Trophoblast cell (in vitro differentiated cells and primary cell): ENCODE measurements at regions not wholly inside any gene's neighbourhood (a gene's known extent, or its start where the extent isn't known, plus 50 kb on each side); places are given as distances from the start of the nearest gene placed in this dataset.

Experiments used
- DNase-seq, 2 donors: peaks; one replicate each; pipeline ENCODE4 v3.0.0-alpha.2; 2016
- H2AFZ ChIP-seq: 2 replicates; pipeline ENCODE4 v1.6.1; 2013; ENCODE audit warnings: low read length, moderate library complexity, mild to moderate bottlenecking; ENCODE audit not compliant: insufficient read depth, poor library complexity
- H2AK5ac ChIP-seq: 2 replicates; pipeline ENCODE4 v1.6.1; 2013; ENCODE audit warnings: mild to moderate bottlenecking, low read length
- H2BK120ac ChIP-seq: 2 replicates; pipeline ENCODE4 v1.6.1; 2013; ENCODE audit warnings: low read length, mild to moderate bottlenecking, moderate library complexity; ENCODE audit not compliant: insufficient read depth, poor library complexity
- H2BK12ac ChIP-seq: 2 replicates; pipeline ENCODE4 v1.6.1; 2013; ENCODE audit warnings: mild to moderate bottlenecking, low read length, moderate library complexity
- H2BK5ac ChIP-seq: 2 replicates; pipeline ENCODE4 v1.6.1; 2013; ENCODE audit warnings: low read length, low read depth, moderate library complexity, mild to moderate bottlenecking; ENCODE audit not compliant: poor library complexity
- H3K14ac ChIP-seq: 2 replicates; pipeline ENCODE4 v1.6.1; 2013; ENCODE audit warnings: mild to moderate bottlenecking, low read length
- H3K18ac ChIP-seq: 2 replicates; pipeline ENCODE4 v1.6.1; 2013; ENCODE audit warnings: mild to moderate bottlenecking, low read length
- H3K23ac ChIP-seq: 2 replicates; pipeline ENCODE4 v1.6.1; 2013; ENCODE audit warnings: low read length
- H3K27ac ChIP-seq: 2 replicates; pipeline ENCODE4 v1.5.1; 2013; ENCODE audit warnings: low read depth, mild to moderate bottlenecking, inconsistent platforms, low read length, moderate library complexity
- H3K27me3 ChIP-seq: 2 replicates; pipeline ENCODE4 v1.6.1; 2013; ENCODE audit warnings: inconsistent platforms, mild to moderate bottlenecking, low read length, moderate library complexity; ENCODE audit not compliant: insufficient read depth
- H3K36me3 ChIP-seq, 2 experiments: 1 replicate in 1 of 2; 2 replicates in 1 of 2; pipeline ENCODE4 v1.6.1; 2013; ENCODE audit warnings: low read length in 2 of 2, mild to moderate bottlenecking in 2 of 2, moderate library complexity in 1 of 2; ENCODE audit not compliant: insufficient read depth in 2 of 2, control insufficient read depth in 1 of 2
- H3K4ac ChIP-seq: 2 replicates; pipeline ENCODE4 v1.6.1; 2013; ENCODE audit warnings: low read depth, mild to moderate bottlenecking, low read length, moderate library complexity
- H3K4me1 ChIP-seq, 2 experiments: 1 replicate in 1 of 2; 2 replicates in 1 of 2; pipeline ENCODE4 v1.6.1; 2013; ENCODE audit warnings: low read length in 2 of 2, mild to moderate bottlenecking in 2 of 2, moderate library complexity in 1 of 2; ENCODE audit not compliant: insufficient read depth in 2 of 2, control insufficient read depth in 1 of 2
- H3K4me2 ChIP-seq: 2 replicates; pipeline ENCODE4 v1.6.1; 2013; ENCODE audit warnings: inconsistent platforms, mild to moderate bottlenecking, low read length, moderate library complexity
- H3K4me3 ChIP-seq: 2 replicates; pipeline ENCODE4 v1.5.1; 2013; ENCODE audit warnings: mild to moderate bottlenecking, low read depth, low read length, inconsistent platforms
- H3K79me1 ChIP-seq: one replicate; pipeline ENCODE4 v1.6.1; 2013; ENCODE audit warnings: low read length
- H3K79me2 ChIP-seq: 2 replicates; pipeline ENCODE4 v1.6.1; 2013; ENCODE audit warnings: low read length, mild to moderate bottlenecking; ENCODE audit not compliant: control insufficient read depth, insufficient read depth, poor library complexity
- H3K9ac ChIP-seq: 2 replicates; pipeline ENCODE4 v1.6.1; 2013; ENCODE audit warnings: mild to moderate bottlenecking, low read length
- H3K9me3 ChIP-seq: 2 replicates; pipeline ENCODE4 v1.6.1; 2013; ENCODE audit warnings: low read depth, mild to moderate bottlenecking, control low read depth, inconsistent platforms, low read length; ENCODE audit not compliant: insufficient read depth
- H4K12ac ChIP-seq: 2 replicates; pipeline ENCODE4 v1.6.1; 2013; ENCODE audit warnings: low read depth, mild to moderate bottlenecking, low read length, moderate library complexity
- H4K8ac ChIP-seq: 2 replicates; pipeline ENCODE4 v1.6.1; 2013; ENCODE audit warnings: low read depth, mild to moderate bottlenecking, low read length, moderate library complexity
- H4K91ac ChIP-seq: one replicate; pipeline ENCODE4 v1.6.1; 2013; ENCODE audit warnings: low read depth, mild to moderate bottlenecking, low read length, moderate library complexity
- WGBS: extraction: QIAGEN DNeasy Blood & Tissue Kit; methylation state at CpG from one replicate; pipeline ENCODE4 v1.1.7; 2013; ENCODE audit warnings: missing lambda C conversion rate; ENCODE audit not compliant: insufficient read length, insufficient coverage; ENCODE audit errors: extremely low coverage; 5-methylcytosine and 5-hydroxymethylcytosine counted together

DNA sequence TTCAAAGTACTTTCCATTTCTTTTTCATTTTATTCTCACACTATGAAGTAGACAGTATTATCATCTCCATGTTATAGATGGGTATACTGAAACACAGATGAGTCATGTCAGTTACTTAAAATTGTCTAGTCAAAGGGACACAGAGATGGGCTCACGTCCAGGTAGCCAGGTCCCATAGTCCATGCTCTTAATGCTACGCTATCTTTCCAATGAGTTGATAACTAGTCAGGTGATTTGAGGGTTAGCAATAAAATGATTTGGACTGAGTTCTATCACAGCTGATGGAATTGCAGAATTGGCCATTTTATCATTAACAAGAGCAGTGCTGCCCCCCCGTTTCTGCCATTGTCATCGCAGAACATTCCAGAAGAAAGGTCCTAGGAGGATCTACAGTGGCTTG is 318.9 kb downstream of the DLEU7 start:
- no CpG with 5 or more reads among the region's 4 CpGs for WGBS
- Histone ChIP-seq H3K79me2 (peaks cover 4% of the 10 kb centered on the region), H3K23ac (no peak overlapping the region), H3K18ac (no peak overlapping the region), H2AK5ac (no peak overlapping the region), H2BK120ac (no peak overlapping the region), H2BK5ac (no peak overlapping the region), H3K27me3 (no peaks in the 10 kb centered on the region), H3K9me3 (peaks cover 2% of the 10 kb centered on the region), H3K4ac (no peak overlapping the region), H3K9ac (no peak overlapping the region), H4K12ac (no peak overlapping the region), H4K91ac (no peak overlapping the region), H2BK12ac (no peak overlapping the region), H3K36me3 (no peaks in the 10 kb centered on the region), H3K4me1 (peaks cover 4 to 8% of the 10 kb centered on the region in 2 experiments), H2AFZ (no peak overlapping the region), H3K4me2 (no peak overlapping the region), H4K8ac (no peak overlapping the region), H3K79me1 (peaks cover 6% of the 10 kb centered on the region), H3K27ac (no peak overlapping the region), H3K4me3 (no peak overlapping the region), H3K14ac (no peak overlapping the region)
- no peak for DNase-seq

DNA sequence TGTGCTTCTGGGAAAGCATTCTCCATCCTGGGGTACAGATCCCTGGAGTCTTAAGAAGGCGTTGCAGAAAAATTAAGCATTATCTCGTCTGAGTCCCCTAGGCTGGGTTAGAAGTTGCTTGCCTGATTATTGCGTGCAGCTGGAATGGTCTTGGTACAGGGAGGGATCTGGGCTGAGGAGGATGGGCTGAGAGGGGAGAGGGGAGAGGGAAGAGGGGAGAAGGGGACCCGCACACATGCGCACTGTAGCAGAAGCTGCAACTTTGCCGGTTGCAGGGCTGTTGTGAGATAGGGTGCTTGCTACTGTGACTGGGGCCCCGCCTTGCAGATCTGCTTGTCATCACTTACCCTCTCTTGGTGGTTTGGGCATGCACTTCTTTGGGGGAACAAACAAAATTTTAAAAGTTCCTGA is 316.8 kb downstream of the DLEU7 start:
- Histone ChIP-seq H3K79me2 (peaks cover 4% of the 10 kb centered on the region), H4K91ac (no peak overlapping the region), H3K4me2 (no peak overlapping the region), H3K23ac (no peak overlapping the region), H2BK120ac (no peak overlapping the region), H2AK5ac (no peak overlapping the region), H3K27me3 (no peaks in the 10 kb centered on the region), H3K4me3 (no peak overlapping the region), H3K79me1 (peaks cover 7% of the 10 kb centered on the region), H2BK5ac (no peak overlapping the region), H4K8ac (no peak overlapping the region), H3K27ac (no peak overlapping the region), H4K12ac (no peak overlapping the region), H3K14ac (no peak overlapping the region), H3K9ac (no peak overlapping the region), H3K18ac (no peak overlapping the region), H2BK12ac (no peak overlapping the region), H3K36me3 (no peaks in the 10 kb centered on the region), H3K4ac (no peak overlapping the region), H3K9me3 (peaks cover 2% of the 10 kb centered on the region), H3K4me1 (peaks cover 5 to 9% of the 10 kb centered on the region in 2 experiments), H2AFZ (no peak overlapping the region)
- no peak for DNase-seq
- WGBS: no CpG with 5 or more reads among the region's 7 CpGs

DNA sequence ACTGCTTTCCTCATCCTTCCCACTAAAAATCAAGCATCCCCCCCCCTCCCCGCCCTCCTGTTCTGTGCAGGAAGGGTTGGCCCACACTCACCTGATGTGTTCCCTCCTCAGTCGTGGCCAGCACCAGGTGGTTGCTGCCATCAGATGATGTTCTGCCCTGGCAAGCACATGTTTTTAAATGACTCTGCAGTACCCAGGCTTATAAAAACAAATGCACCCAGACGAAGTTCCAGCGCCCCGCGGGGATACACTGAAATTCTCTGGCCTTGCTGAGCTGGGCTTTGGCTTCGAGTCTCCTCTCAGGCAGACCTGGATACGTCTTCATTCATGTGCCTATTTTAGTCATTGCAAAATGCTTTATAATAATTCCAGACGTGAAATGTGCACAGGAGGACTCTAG is 316.3 kb downstream of the DLEU7 start:
- Histone ChIP-seq H3K4me2 (no peak overlapping the region), H4K8ac (no peak overlapping the region), H2AK5ac (no peak overlapping the region), H2AFZ (no peak overlapping the region), H3K79me2 (peaks cover 4% of the 10 kb centered on the region), H2BK120ac (no peak overlapping the region), H4K12ac (no peak overlapping the region), H3K4me3 (no peak overlapping the region), H3K18ac (no peak overlapping the region), H3K27me3 (no peaks in the 10 kb centered on the region), H3K14ac (no peak overlapping the region), H2BK5ac (no peak overlapping the region), H3K4me1 (peaks cover 5 to 9% of the 10 kb centered on the region in 2 experiments), H4K91ac (peak overlapping the region; percentile 33), H2BK12ac (no peak overlapping the region), H3K79me1 (peaks cover 7% of the 10 kb centered on the region), H3K36me3 (no peaks in the 10 kb centered on the region), H3K27ac (no peak overlapping the region), H3K23ac (no peak overlapping the region), H3K9me3 (peaks cover 2% of the 10 kb centered on the region), H3K9ac (no peak overlapping the region), H3K4ac (no peak overlapping the region)
- no peak for DNase-seq
- WGBS: no CpG with 5 or more reads among the region's 9 CpGs

DNA sequence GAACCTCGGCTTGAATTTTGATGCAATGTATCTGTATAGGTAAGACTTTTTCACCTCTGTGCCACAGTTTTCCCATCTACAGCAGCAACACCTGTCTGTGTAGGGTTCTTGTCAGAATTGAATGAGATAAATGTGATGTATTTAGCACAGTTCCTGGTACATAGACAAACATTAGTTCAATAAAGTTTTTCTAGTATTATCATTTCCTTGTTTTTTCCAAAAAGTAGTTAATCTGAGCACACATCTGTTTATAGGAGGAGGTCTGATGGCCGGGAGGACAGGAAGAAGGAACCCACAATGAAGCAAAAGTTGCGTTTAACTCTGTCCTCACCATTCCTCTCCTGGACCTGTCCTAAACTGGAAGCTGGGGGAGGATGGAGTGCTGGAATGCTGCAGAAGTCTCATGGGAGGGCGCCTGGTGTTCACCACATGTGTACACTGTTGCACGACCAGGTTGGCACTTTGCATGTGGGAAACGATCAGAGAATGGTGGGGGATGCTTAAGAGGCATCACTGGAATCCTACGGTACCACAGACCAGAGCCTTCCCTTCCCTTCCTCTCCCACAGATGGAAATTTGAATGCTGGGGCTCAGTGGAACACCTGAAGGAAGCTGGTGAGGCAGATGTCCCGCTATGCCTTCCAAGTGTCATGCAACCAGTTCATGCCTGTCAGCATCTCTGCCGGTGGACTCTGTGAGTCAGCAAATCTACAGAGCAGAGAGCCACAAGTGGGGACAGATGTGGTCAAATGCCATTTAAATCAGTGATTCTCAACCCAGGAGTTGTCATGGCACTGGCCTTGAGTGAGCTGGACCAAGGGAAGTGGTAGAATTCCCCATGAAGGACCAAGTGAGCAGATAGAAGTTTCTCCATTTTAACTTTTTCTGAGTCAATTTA is 315.6 kb downstream of the DLEU7 start:
- Histone ChIP-seq H3K9me3 (peaks cover 2% of the 10 kb centered on the region), H4K12ac (no peak overlapping the region), H4K8ac (no peak overlapping the region), H3K4ac (no peak overlapping the region), H3K18ac (no peak overlapping the region), H3K79me1 (peaks cover 7% of the 10 kb centered on the region), H3K36me3 (no peaks in the 10 kb centered on the region), H3K4me1 (peaks cover 5 to 9% of the 10 kb centered on the region in 2 experiments), H2BK12ac (peak overlapping the region; percentile 63), H3K4me3 (no peak overlapping the region), H3K9ac (peak overlapping the region; percentile 33), H3K4me2 (no peak overlapping the region), H4K91ac (no peak overlapping the region), H3K14ac (no peak overlapping the region), H2BK120ac (peak overlapping the region; percentile 25), H3K27me3 (no peaks in the 10 kb centered on the region), H3K79me2 (peaks cover 4% of the 10 kb centered on the region), H2AK5ac (no peak overlapping the region), H3K23ac (no peak overlapping the region), H2BK5ac (no peak overlapping the region), H3K27ac (no peak overlapping the region), H2AFZ (no peak overlapping the region)
- no peak for DNase-seq
- no CpG with 5 or more reads among the region's 9 CpGs for WGBS
